COLO668 (cell line): ENCODE measurements at regions not wholly inside any gene's neighbourhood (a gene's known extent, or its start where the extent isn't known, plus 50 kb on each side); places are given as distances from the start of the nearest gene placed in this dataset.
"Not testable (repeated sequence)": the region's sequence is repeated elsewhere in the genome, so short reads cannot be mapped to it uniquely, and the experiment has no call there.

ENCODE experiments used
- DNase-seq: peaks from one replicate; lab custom pipeline; 2025; ENCODE audit not compliant: unreplicated experiment; lab: John Stamatoyannopoulos, UW

DNA sequence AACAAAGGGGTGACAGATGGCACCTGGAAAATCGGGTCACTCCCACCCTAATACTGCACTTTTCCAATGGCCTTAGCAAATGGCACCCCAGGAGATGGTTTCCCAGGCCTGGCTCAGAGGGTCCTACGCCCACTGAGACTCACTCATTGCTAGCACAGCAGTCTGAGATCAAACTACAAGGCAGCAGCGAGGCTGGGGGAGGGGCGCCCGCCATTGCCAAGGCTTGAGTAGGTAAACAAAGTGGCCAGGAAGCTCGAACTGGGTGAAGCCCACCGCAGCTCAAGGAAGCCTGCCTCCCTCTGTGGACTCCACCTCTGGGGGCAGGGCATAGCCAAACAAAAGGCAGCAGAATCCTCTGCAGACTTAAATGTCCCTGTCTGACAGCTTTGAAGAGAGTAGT is 467.2 kb downstream of the EPHA7 start:
- DNase-seq = not testable (repeated sequence)

- DNase-seq = no peak
Measured at GRCh38 chr6:92945799-92946198, 473.6 kb downstream of the EPHA7 start.

- no peak for DNase-seq
Measured at GRCh38 chr6:92944132-92944531, 475.2 kb downstream of the EPHA7 start.

- DNase-seq = no peak
Measured at GRCh38 chr6:92942549-92942948, 476.8 kb downstream of the EPHA7 start.

- DNase-seq = no peak
Measured at GRCh38 chr6:92934625-92935024, 484.7 kb downstream of the EPHA7 start.

GRCh38 chr6:92930171-92930570 is 489.2 kb downstream of the EPHA7 start:
- no peak for DNase-seq

DNA sequence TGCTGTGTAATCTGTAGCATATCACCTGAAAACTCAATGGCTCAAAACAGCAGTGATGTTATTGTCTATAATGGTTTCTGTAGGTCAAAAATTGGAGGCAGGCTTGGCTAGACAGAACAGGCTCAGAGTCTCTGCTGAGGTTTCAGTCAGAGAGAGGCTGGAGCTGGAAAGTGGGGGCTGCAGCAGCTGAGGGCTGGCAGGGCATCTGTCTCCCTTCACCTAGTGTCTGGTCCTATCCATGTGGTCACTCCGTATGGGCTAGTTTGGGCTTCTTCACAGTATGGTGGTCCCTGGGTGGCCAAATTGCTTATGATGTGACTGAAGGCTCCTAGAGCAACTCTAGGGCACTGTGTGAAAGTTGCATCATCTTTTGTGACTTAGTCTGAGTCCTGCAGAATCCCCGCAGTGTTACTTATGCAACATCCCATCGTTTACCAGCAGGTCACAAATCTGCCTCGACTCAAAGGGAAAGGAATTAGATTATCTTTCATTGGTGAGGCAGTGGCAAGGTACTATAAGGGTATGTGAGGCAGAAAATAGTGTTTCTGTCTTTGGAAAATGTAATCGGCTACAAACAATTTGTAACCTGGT is 497.0 kb downstream of the EPHA7 start:
- DNase-seq = no peak

- no peak for DNase-seq
Measured at GRCh38 chr6:92915466-92915865, 503.9 kb downstream of the EPHA7 start.

- DNase-seq = no peak
Measured at GRCh38 chr6:92911301-92911700, 508.1 kb downstream of the EPHA7 start.

DNA sequence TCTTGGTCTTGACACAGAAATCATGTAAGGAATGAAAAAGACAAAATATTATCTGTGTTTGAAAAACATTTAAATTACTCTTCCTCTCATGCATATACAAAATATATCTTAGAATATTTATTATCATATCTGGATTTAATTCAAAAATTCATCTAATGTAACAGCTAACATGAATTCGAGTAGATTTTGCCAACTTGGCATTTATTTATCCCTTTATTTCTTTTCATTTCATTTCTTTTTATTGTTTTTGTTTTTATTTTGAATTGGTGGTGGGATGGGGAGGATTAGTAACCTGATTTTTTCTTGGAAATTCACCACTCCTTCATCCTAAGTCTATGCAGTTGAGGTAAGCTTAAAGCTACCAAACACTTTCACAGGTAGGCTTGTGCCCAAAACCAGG is 508.7 kb downstream of the EPHA7 start:
- no peak for DNase-seq

GRCh38 chr6:92906385-92906784 is 513.0 kb downstream of the EPHA7 start:
- no peak for DNase-seq

- DNase-seq = no peak
Measured at GRCh38 chr6:92893741-92894140, 525.6 kb downstream of the EPHA7 start.

DNA sequence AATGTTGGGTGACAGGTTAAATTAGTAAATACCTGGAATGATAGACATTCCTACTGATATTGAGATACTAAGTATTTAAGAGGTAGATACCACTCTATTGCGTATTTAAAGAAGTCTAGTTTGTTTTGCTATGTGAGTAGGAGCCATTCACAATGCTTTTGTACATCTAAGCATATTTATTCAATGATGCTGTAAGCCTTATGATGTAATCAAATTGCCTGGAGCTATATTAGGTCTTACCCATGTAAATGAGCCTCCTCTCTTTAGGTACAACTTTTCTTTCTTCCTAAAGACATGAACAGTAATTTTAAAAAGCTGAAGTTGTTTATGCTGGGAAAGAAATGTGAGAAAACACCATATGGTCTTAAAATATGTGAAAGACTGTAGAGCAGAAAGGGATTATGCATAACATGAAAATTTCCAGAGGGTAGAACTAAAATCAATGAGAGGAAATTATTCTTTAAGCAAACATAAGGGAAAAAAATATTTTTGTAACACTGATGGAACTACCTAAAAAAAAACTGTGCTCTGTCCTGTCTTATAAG is 526.7 kb downstream of the EPHA7 start:
- DNase-seq = no peak

DNA sequence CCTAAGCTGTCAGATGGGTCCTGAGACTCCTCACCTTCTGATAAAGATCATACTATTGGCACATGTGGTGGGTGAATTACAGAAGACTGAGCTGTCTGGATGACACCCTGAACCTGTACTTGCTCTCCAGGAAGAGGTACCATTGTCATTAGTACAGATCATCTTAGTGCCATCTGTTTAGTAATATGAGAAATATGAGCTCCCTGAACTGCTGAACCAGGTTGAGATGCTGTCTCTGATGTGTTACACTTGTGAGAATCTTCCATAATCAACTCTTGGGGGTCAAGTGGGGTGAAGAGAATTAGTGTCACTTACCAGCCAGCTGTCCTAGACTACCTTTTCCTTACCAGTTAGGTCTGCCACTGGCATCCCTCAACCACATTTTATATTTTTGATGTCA is 531.0 kb downstream of the EPHA7 start:
- no peak for DNase-seq

DNA sequence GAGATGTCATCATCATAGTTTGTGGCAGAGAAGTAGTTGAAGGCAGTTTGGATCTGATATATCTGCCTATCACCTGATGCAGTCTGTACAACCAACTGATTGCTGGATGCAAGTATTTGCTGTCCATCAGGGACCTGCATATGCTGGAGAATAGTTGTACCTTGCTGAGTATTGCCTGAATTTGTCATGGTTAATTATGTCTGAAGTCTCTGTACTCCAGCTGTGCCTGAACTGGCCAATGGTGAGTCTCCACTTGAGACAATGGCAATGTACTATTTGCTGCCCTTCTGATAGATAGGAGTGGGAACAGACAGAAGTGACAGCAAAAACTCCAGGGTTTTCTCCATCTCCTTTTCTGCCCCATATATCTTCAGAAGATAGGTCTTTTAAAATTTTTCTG is 531.5 kb downstream of the EPHA7 start:
- DNase-seq = no peak

DNA sequence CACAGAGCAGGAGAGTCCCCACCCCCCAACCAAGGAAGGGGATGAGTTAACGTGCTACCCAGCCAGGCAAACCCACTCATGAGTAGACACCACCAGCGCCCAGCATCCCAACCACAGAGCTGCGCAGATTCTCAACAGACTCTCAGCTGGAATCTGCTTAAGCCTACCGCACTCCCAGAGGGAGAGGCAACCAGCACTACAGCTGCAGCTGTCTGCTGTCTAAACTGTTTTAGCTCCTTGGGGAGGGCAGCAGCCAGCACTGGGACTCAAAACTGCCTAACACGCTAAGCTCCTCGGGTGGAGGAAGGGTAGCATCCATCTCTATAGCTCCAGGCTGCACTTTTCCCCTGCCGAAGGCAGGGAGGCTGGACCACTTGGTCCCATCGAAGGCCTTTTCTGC is 539.8 kb downstream of the EPHA7 start:
- DNase-seq = no peak

DNA sequence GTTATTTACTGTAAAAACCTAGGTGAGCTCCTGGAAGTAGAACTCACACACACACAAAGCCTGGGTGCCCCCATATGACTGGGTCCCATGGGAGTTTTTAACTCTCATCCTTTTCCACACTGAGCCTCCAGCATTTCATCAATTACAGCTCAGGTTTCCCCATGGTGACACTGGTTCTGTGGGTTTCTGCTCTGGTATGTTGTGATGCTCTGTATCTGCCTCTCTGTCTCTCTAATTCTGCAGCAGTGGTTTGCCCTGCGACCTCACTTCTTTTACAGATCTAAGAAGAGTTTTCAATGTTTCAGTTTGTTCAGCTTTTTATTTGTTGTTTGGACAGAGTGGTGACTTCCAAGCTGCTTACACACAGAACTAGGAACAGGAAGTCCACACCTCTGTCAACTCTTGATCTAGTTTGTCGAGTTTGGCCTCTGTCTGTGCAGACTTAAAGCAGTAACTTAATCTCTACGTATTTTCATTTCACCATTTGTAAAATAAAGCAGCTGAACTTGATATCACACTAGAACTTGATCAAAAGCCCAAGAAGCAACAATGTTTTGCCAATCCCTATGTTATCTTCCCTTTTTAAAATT is 554.3 kb downstream of the EPHA7 start:
- DNase-seq = no peak

DNA sequence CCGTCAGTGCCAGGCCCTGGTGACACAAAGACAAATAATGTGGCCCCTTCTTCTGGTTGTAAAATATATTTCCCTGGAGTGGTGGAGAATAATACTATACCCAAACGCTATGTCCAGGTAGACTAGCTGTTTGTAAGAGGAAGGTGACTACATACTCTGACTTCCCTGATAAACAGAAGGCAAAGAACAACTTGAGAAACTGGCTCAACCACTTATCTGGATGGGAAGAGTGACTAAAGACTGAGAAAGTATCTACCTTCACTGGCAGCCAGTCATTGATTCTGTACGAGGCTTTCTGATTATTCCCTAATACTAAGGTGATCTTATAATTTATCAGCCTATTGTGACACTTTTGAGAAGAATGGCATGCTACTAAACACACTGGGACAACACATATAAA is 569.7 kb downstream of the EPHA7 start:
- DNase-seq = no peak

GRCh38 chr6:92848901-92849300 is 570.5 kb downstream of the EPHA7 start:
- no peak for DNase-seq

DNA sequence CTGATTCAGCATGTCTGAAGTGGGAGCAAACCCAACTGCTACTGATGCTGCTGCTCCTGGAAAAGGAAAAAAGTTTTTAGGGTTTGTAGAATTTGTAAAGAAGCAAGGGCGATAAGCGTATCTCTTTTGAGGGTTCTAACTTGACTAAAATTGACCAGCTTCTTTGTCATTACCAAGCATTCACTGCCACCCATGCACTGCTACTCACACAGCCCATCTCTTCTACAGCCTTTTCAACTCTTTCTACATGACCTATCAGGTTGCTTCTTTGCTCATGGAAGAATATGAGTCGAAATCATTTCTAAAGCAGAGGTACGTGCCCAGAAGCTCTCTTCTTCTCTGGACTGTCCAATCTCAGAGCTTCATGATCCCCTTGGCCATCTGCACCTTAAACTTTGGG is 570.9 kb downstream of the EPHA7 start:
- DNase-seq = no peak

GRCh38 chr6:92847988-92848387 is 571.4 kb downstream of the EPHA7 start:
- no peak for DNase-seq

DNA sequence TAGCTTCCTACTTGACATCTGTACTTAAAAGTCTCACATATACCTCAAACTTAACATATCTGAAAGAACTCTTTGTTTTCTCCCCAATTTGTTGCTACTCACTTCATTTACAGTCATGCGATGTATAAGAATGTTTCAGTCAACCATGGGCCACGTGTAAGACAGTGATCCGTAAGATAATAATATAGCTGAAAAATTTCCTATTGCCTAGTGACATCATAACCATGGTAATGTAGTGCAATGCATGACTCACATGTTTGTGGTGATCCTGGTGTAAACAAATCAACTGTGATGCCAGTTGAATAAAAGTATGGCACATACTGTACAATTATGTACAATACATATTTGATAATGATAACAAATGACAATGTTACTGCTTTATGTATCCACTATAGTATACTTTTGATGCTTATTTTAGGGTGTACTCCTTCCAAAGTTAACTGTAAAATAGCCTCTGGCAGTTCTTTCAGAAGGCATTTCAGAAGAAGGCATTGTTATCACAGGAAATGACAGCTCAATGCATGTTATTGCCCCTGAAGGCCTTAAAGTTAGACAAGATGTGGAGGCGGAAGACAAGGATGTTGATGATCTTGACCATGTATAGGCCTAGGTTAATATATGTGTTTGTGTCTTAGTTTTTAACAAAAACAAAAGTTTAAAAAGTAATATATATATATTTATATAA is 579.0 kb downstream of the EPHA7 start:
- no peak for DNase-seq
